BJ (cell line): ENCODE measurements at regions not wholly inside any gene's neighbourhood (a gene's known extent, or its start where the extent isn't known, plus 50 kb on each side); places are given as distances from the start of the nearest gene placed in this dataset.

ENCODE experiments used
- CTCF ChIA-PET: fragments of 350-600 bp; formaldehyde crosslinking; extraction: SDS; loops from one replicate; lab custom pipeline; 2021; ENCODE audit warnings: antibody characterized with exemption, inconsistent platforms; lab: Yijun Ruan, JAX
- POLR2A ChIA-PET: fragments of 300-600 bp; sonication (Branson Sonifier 250); formaldehyde crosslinking; extraction: SDS; loops from one replicate; lab custom pipeline; 2021; ENCODE audit warnings: antibody characterized with exemption; lab: Charles Lee
- DNase-seq: peaks from one replicate; pipeline ENCODE4 v3.0.0-alpha.2; 2011; ENCODE audit warnings: low read depth
- H3K27me3 ChIP-seq: 2 replicates; pipeline ENCODE4 v1.6.0; 2011; ENCODE audit warnings: low read length; ENCODE audit not compliant: control insufficient read depth, insufficient read depth
- H3K36me3 ChIP-seq: 2 replicates; pipeline ENCODE4 v1.5.1; 2011; ENCODE audit warnings: low read length; ENCODE audit not compliant: control insufficient read depth, insufficient read depth
- H3K4me3 ChIP-seq: 2 replicates; pipeline ENCODE4 v1.5.1; 2011; ENCODE audit warnings: low read depth, mild to moderate bottlenecking, control low read depth, low read length
- CTCF ChIP-seq: IDR thresholded peaks from 2 replicates; pipeline ENCODE4 v1.5.1; 2011; ENCODE audit warnings: low read depth, mild to moderate bottlenecking, control low read depth, inconsistent platforms, low read length, moderate library complexity; ENCODE audit not compliant: insufficient read depth

GRCh38 chr3:880371-880770 lies 212.5 kb upstream of the CNTN6 start:
- no peaks in the 10 kb centered on the region for H3K36me3 ChIP-seq
- POLR2A ChIA-PET = no interaction called here

GRCh38 chr3:882533-882932 lies 210.3 kb upstream of the CNTN6 start:
- H3K4me3 ChIP-seq = no peak overlapping the region
- H3K36me3 ChIP-seq = no peaks in the 10 kb centered on the region
- ChIA-PET POLR2A (no interaction called here), CTCF (no interaction called here)
- no peak for DNase-seq
- no peak for TF ChIP-seq CTCF
- no peaks in the 10 kb centered on the region for H3K27me3 ChIP-seq

More at GRCh38 chr3:880371-880770, 212.5 kb upstream of the CNTN6 start:
- CTCF ChIA-PET = no interaction called here
- TF ChIP-seq CTCF = no peak
- DNase-seq = no peak
- H3K27me3 ChIP-seq = no peaks in the 10 kb centered on the region
- H3K4me3 ChIP-seq = no peak overlapping the region

- no peak overlapping the region for H3K4me3 ChIP-seq
- no peak for DNase-seq
- ChIA-PET POLR2A (no interaction called here), CTCF (no interaction called here)
- no peaks in the 10 kb centered on the region for H3K27me3 ChIP-seq
- TF ChIP-seq CTCF = peak; percentile 25; the same call in 1 of the 2 replicates
- no peaks in the 10 kb centered on the region for H3K36me3 ChIP-seq
Measured at GRCh38 chr3:901953-902778, 190.7 kb upstream of the CNTN6 start.

GRCh38 chr3:905217-905616 lies 187.6 kb upstream of the CNTN6 start:
- no peak for TF ChIP-seq CTCF
- no peak for DNase-seq
- Histone ChIP-seq H3K27me3 (no peaks in the 10 kb centered on the region), H3K36me3 (no peaks in the 10 kb centered on the region), H3K4me3 (no peak overlapping the region)
- POLR2A ChIA-PET = no interaction called here
- CTCF ChIA-PET = no interaction called here

- no peak for TF ChIP-seq CTCF
- DNase-seq = no peak
- POLR2A ChIA-PET = no interaction called here
Measured at GRCh38 chr3:906739-907138, 186.1 kb upstream of the CNTN6 start.

More at GRCh38 chr3:906739-907138, 186.1 kb upstream of the CNTN6 start:
- Histone ChIP-seq H3K36me3 (no peaks in the 10 kb centered on the region), H3K27me3 (no peaks in the 10 kb centered on the region), H3K4me3 (no peak overlapping the region)
- CTCF ChIA-PET = no interaction called here
